H9 (cell line): ENCODE measurements at regions not wholly inside any gene's neighbourhood (a gene's known extent, or its start where the extent isn't known, plus 50 kb on each side); places are given as distances from the start of the nearest gene placed in this dataset.
A peak's percentile ranks its signal among the peaks of the same experiment; 100 is the strongest.

Experiments used
- DNase-seq: peaks from one replicate; pipeline ENCODE4 v3.0.0-alpha.2; 2017
- H2AFZ ChIP-seq: one replicate; pipeline ENCODE4 v1.6.1; 2013; ENCODE audit warnings: mild to moderate bottlenecking, low read length, control low read depth, moderate library complexity
- H2AK5ac ChIP-seq: 2 replicates; pipeline ENCODE4 v1.6.1; 2013; ENCODE audit warnings: low read length, control low read depth, mixed read lengths; ENCODE audit not compliant: insufficient read length
- H2BK120ac ChIP-seq: one replicate; pipeline ENCODE4 v1.6.1; 2013; ENCODE audit warnings: low read depth, mild to moderate bottlenecking, low read length, control low read depth, inconsistent platforms; ENCODE audit not compliant: poor library complexity, severe bottlenecking
- H2BK12ac ChIP-seq: 2 replicates; pipeline ENCODE4 v1.6.1; 2013; ENCODE audit warnings: low read length, control low read depth, mixed read lengths, low read depth; ENCODE audit not compliant: insufficient read length
- H2BK15ac ChIP-seq: 2 replicates; pipeline ENCODE4 v1.6.1; 2013; ENCODE audit warnings: low read depth, low read length, control low read depth
- H2BK20ac ChIP-seq: one replicate; pipeline ENCODE4 v1.6.1; 2013; ENCODE audit warnings: low read depth, mild to moderate bottlenecking, low read length, control low read depth, inconsistent platforms; ENCODE audit not compliant: poor library complexity, severe bottlenecking
- H2BK5ac ChIP-seq: 2 replicates; pipeline ENCODE4 v1.6.1; 2013; ENCODE audit warnings: low read length, control low read depth, mixed read lengths; ENCODE audit not compliant: insufficient read length
- H3K14ac ChIP-seq: 2 replicates; pipeline ENCODE4 v1.6.1; 2013; ENCODE audit warnings: low read length, control low read depth; ENCODE audit not compliant: insufficient read depth
- H3K18ac ChIP-seq: 2 replicates; pipeline ENCODE4 v1.6.1; 2013; ENCODE audit warnings: low read depth, mild to moderate bottlenecking, mixed read lengths, low read length, control low read depth; ENCODE audit not compliant: insufficient read length
- H3K23ac ChIP-seq: 2 replicates; pipeline ENCODE4 v1.6.1; 2013; ENCODE audit warnings: low read length, control low read depth, mixed read lengths, low read depth; ENCODE audit not compliant: insufficient read length
- H3K23me2 ChIP-seq: 2 replicates; pipeline ENCODE4 v1.6.1; 2013; ENCODE audit warnings: low read depth, mild to moderate bottlenecking, mixed read lengths, low read length, control low read depth; ENCODE audit not compliant: insufficient read length, poor library complexity, severe bottlenecking
- H3K27ac ChIP-seq: 2 replicates; pipeline ENCODE4 v1.5.1; 2013; ENCODE audit warnings: low read length, control low read depth, mixed read lengths, low read depth; ENCODE audit not compliant: insufficient read length
- H3K27me3 ChIP-seq: 2 replicates; pipeline ENCODE4 v1.6.1; 2013; ENCODE audit warnings: low read length, control low read depth, inconsistent platforms; ENCODE audit not compliant: insufficient read depth
- H3K4ac ChIP-seq: 2 replicates; pipeline ENCODE4 v1.6.1; 2013; ENCODE audit warnings: low read depth, mild to moderate bottlenecking, control low read depth, inconsistent platforms, low read length, moderate library complexity
- H3K4me1 ChIP-seq: 2 replicates; pipeline ENCODE4 v1.6.1; 2013; ENCODE audit warnings: low read length, control low read depth, inconsistent platforms; ENCODE audit not compliant: insufficient read depth
- H3K4me2 ChIP-seq: 2 replicates; pipeline ENCODE4 v1.6.1; 2013; ENCODE audit warnings: low read length, control low read depth, mixed read lengths; ENCODE audit not compliant: insufficient read length, insufficient read depth
- H3K56ac ChIP-seq: 2 replicates; pipeline ENCODE4 v1.6.1; 2013; ENCODE audit warnings: low read depth, mild to moderate bottlenecking, mixed read lengths, low read length, control low read depth; ENCODE audit not compliant: insufficient read length
- H3K79me1 ChIP-seq: 2 replicates; pipeline ENCODE4 v1.6.1; 2013; ENCODE audit warnings: low read depth, mild to moderate bottlenecking, moderate library complexity, low read length, control low read depth, inconsistent platforms; ENCODE audit not compliant: insufficient read depth, poor library complexity, severe bottlenecking
- H3K79me2 ChIP-seq: 2 replicates; pipeline ENCODE4 v1.6.1; 2013; ENCODE audit warnings: low read length, control low read depth, inconsistent platforms; ENCODE audit not compliant: insufficient read depth
- H3K9ac ChIP-seq: 2 replicates; pipeline ENCODE4 v1.6.1; 2013; ENCODE audit warnings: low read length, control low read depth, mixed read lengths; ENCODE audit not compliant: insufficient read length; ENCODE audit errors: extremely low read depth
- H3K9me3 ChIP-seq: one replicate; pipeline ENCODE4 v1.6.1; 2013; ENCODE audit warnings: low read depth, low read length, inconsistent platforms; ENCODE audit not compliant: control insufficient read depth
- H3T11ph ChIP-seq: one replicate; pipeline ENCODE4 v1.6.1; 2013; ENCODE audit warnings: mild to moderate bottlenecking, low read length, control low read depth, inconsistent platforms
- H4K20me1 ChIP-seq: one replicate; pipeline ENCODE4 v1.6.1; 2013; ENCODE audit not compliant: control insufficient read depth, insufficient read length, insufficient read depth
- H4K5ac ChIP-seq: 2 replicates; pipeline ENCODE4 v1.6.1; 2013; ENCODE audit warnings: low read depth, mild to moderate bottlenecking, mixed read lengths, low read length, control low read depth; ENCODE audit not compliant: insufficient read length
- H4K8ac ChIP-seq: replicated peaks from 2 replicates; pipeline ENCODE4 v1.6.1; 2013; ENCODE audit warnings: low read length, control low read depth, mixed read lengths, low read depth; ENCODE audit not compliant: insufficient read length
- H4K91ac ChIP-seq: 2 replicates; pipeline ENCODE4 v1.6.1; 2013; ENCODE audit warnings: low read depth, mild to moderate bottlenecking, moderate library complexity, mixed read lengths, low read length, control low read depth; ENCODE audit not compliant: insufficient read length
- H3K27ac Mint-ChIP-seq, 3 experiments: 2 replicates in 2 of 3; 3 replicates in 1 of 3; pipeline ENCODE4 v1.8.0; 2020 to 2021; ENCODE audit warnings: mixed read lengths in 3 of 3, mild to moderate bottlenecking in 1 of 3, moderate library complexity in 1 of 3
- H3K27me3 Mint-ChIP-seq: 2 replicates; pipeline ENCODE4 v1.8.0; 2021; ENCODE audit warnings: low read depth, mild to moderate bottlenecking, moderate library complexity, mixed read lengths
- H3K36me3 Mint-ChIP-seq, 3 experiments: 2 replicates in 2 of 3; 3 replicates in 1 of 3; pipeline ENCODE4 v1.8.0; 2020 to 2021; ENCODE audit warnings: low read depth in 3 of 3, mixed read lengths in 3 of 3; ENCODE audit not compliant: insufficient read depth in 1 of 3
- H3K4me1 Mint-ChIP-seq, 2 experiments: 2 replicates each; pipeline ENCODE4 v1.8.0; 2020; ENCODE audit warnings: mixed read lengths in 2 of 2
- H3K4me3 Mint-ChIP-seq, 2 experiments: 2 replicates in 1 of 2; 3 replicates in 1 of 2; pipeline ENCODE4 v1.8.0; 2020 to 2021; ENCODE audit warnings: mild to moderate bottlenecking in 2 of 2, mixed read lengths in 2 of 2, moderate library complexity in 1 of 2
- H3K9me3 Mint-ChIP-seq, 2 experiments: 2 replicates in 1 of 2; 3 replicates in 1 of 2; pipeline ENCODE4 v1.8.0; 2020; ENCODE audit warnings: mild to moderate bottlenecking in 2 of 2, mixed read lengths in 2 of 2, moderate library complexity in 1 of 2
- CTCF ChIP-seq: fragments of 200-600 bp; sonication (generic); conservative IDR thresholded peaks from 3 replicates; pipeline ENCODE4 v1.8.0; 2021; ENCODE audit warnings: antibody characterized with exemption, mild to moderate bottlenecking
- WGBS: extraction: QIAGEN DNeasy Blood & Tissue Kit; methylation state at CpG from one replicate; pipeline ENCODE4 v1.1.7; 2013; ENCODE audit warnings: missing lambda C conversion rate, low lambda C conversion rate, mixed read lengths; ENCODE audit not compliant: insufficient read length; ENCODE audit errors: extremely low coverage; 5-methylcytosine and 5-hydroxymethylcytosine counted together

DNA sequence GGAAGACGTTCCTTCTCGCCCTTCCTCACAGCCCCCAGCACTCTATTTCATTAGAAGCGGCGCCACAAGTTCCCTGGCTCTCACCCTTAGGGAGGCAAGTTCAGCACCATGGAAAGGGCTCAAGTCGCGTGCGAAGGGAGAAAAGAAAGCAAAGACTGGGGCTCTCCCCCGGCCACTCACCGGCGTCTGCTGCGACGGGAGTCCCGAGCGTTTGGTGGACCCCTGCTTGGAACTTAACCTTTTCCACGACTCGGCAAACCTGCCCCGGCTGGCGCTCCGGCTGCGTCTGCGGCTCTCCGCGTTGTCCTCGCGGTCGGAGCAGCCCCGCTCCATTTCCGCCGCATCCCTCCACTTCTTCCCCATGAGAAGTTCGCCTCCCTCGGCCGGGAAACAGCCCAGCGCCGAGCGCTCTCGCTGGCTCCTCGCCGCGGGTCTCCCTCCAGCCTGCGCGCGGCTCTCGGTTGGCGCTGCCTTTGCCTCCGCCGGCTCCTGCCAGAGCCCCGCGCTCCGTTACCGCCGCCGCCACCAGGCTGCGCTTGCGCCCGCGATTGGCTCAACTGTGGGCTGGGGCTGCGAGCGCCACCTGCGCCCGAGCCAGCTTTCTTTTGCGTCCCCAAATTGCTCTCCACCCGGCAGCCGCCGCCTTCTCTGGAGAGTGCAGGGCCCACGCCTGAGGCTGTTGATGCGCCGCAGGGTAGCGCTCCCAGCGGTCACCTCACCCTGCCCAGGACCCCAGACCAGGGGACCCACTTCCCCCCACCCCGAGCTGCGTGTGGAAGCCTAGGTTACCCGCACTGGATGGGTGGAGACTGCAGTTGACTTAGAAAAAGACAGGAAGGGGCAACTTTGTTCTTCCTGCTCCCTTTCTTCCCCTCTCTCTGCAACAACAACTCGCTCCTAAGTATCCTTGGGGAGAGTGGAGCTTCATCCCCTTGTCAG, 321.6 kb downstream of the CEMIP2 start:
- Histone ChIP-seq H2BK5ac (no peak overlapping the region), H2BK15ac (no peak overlapping the region), H3K14ac (0 out of 2 replicates have a peak overlapping the region, but pooled peaks have one; percentile 61), H2AK5ac (no peak overlapping the region), H4K91ac (no peak overlapping the region), H3K18ac (no peak overlapping the region), H3K56ac (no peak overlapping the region), H2BK120ac (no peak overlapping the region), H4K5ac (no peak overlapping the region), H4K8ac (no peak overlapping the region), H3K27ac (no peak overlapping the region), H4K20me1 (no peaks in the 10 kb centered on the region), H3K4ac (no peak overlapping the region), H3K9me3 (no peaks in the 10 kb centered on the region), H3K23ac (no peak overlapping the region), H2AFZ (peak overlapping the region; percentile 53), H3K27me3 (no peaks in the 10 kb centered on the region), H3K79me2 (no peaks in the 10 kb centered on the region), H3K4me1 (no peaks in the 10 kb centered on the region; the same call in 1 of the 2 replicates), H2BK20ac (no peak overlapping the region), H3K79me1 (no peaks in the 10 kb centered on the region), H3T11ph (no peak overlapping the region), H3K9ac (peak overlapping the region; percentile 40), H3K4me2 (peak overlapping the region; percentile 99), H2BK12ac (no peak overlapping the region), H3K23me2 (peaks cover 16% of the 10 kb centered on the region)
- H3K36me3 Mint-ChIP-seq = peaks cover under 1 to 9% (median 2%) of the 10 kb centered on the region in 3 experiments; a peak in 5 of 7 replicates
- WGBS = no CpG with 5 or more reads among the region's 73 CpGs
- peaks cover 14% of the 10 kb centered on the region for H3K27me3 Mint-ChIP-seq
- peaks cover 3 to 6% of the 10 kb centered on the region in 2 experiments; a peak in 4 of 5 replicates for H3K9me3 Mint-ChIP-seq
- DNase-seq = peak; percentile 90
- H3K27ac Mint-ChIP-seq = peak overlapping the region; percentile 76 to 95 (median 87); a peak in 5 of 7 replicates
- peaks cover 21 to 30% of the 10 kb centered on the region in 2 experiments for H3K4me1 Mint-ChIP-seq
- H3K4me3 Mint-ChIP-seq = peak overlapping the region; percentile 79 to 95
- peak; percentile 55; the same call in 2 of the 3 replicates for TF ChIP-seq CTCF
